ENCODE measurements at regions not wholly inside any gene's neighbourhood (a gene's known extent, or its start where the extent isn't known, plus 50 kb on each side); places are given as distances from the start of the nearest gene placed in this dataset.

DNA sequence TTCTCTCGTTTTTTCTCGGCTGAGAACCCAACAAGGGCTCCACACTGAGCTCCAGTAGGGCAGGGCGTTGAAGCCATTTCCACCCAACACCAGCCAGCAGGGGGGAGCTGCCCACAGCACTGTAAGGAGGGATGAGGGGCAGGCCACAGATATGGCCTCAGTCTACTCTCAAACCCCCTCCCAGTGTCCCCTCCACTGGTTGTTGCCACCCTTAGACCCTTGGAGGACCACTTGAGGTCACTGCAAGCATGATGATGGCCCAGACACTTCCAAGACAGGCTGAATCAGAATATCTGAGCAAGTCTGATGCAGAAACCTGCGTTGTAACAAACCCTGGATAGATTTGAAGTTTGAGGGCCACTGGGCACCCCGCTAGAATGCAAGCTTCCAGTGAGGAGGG is 217.0 kb upstream of the CST7 start:
- TF ChIP-seq EP300 (IDR thresholded peaks at IDR 0.05; ENCODE audit: low read depth) (no peak), CTCF (IDR thresholded peaks at IDR 0.05) (no peak), POLR2A (IDR thresholded peaks at IDR 0.05) (no peak), POLR2AphosphoS5 (IDR thresholded peaks at IDR 0.05) (no peak)
- intact Hi-C loops (cut with DNase I; ENCODE audit: low total_unique reads) (no loop called here), in situ Hi-C loops (cut with MboI; ENCODE audit: low pct_ligation_motif_present in 1 of 4, low pct_unique_long_range_greater_than_20kb in 1 of 4, low sequenced_read_pairs in 3 of 4) (no loop called here)

DNA sequence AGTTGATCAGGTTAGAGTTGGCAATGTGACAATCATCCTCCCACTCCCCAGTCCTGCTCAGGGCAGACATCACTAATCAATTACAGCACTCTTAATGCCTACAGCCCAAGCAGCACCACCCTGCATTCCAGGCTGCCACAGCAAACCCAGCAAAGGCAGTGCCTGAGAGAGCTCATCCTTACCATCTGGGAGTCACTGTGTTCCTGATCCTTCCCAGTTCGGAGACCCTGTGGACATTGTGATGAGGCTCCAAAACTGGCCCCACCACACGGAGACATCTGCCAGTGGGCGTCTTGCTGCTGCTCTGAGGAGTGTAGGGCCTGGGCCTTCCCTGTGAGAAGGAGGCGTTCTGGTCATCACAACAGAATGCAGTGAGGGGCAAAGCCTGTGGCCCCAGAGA is 216.5 kb upstream of the CST7 start:
- H3K27ac ChIP-seq: no peak overlapping the region
- no peak overlapping the region for H3K4me3 ChIP-seq
- peaks cover 0 to 4% (median 0%) of the 10 kb centered on the region in 4 donors for H3K4me1 ChIP-seq
- TF ChIP-seq POLR2A (IDR thresholded peaks at IDR 0.05) (no peak), EP300 (IDR thresholded peaks at IDR 0.05; ENCODE audit: low read depth) (no peak), CTCF (IDR thresholded peaks at IDR 0.05) (no peak), POLR2AphosphoS5 (IDR thresholded peaks at IDR 0.05) (no peak)
- no peaks in the 10 kb centered on the region for H3K27me3 ChIP-seq
- H3K36me3 ChIP-seq: no peaks in the 10 kb centered on the region
- WGBS, 2 donors (ENCODE audit: low coverage in 1 of 2): 95% methylated on average over 4 of the region's 4 CpGs; no CpG with 5 or more reads in 1 of the 2 donors
- in situ Hi-C loops (cut with MboI; ENCODE audit: low pct_ligation_motif_present in 1 of 4, low pct_unique_long_range_greater_than_20kb in 1 of 4, low sequenced_read_pairs in 3 of 4): no loop called here
- intact Hi-C loops (cut with DNase I; ENCODE audit: low total_unique reads): no loop called here
- DNase-seq: no peak
- no peaks in the 10 kb centered on the region for H3K9me3 ChIP-seq

More for the DNA sequence above, 217.0 kb upstream of the CST7 start:
- Histone ChIP-seq H3K27me3 (no peaks in the 10 kb centered on the region), H3K9me3 (no peaks in the 10 kb centered on the region), H3K4me3 (no peak overlapping the region), H3K4me1 (peaks cover 0 to 4% (median 0%) of the 10 kb centered on the region in 4 donors), H3K27ac (no peak overlapping the region), H3K36me3 (no peaks in the 10 kb centered on the region)
- DNase-seq: no peak
- 82 to 84% methylated on average over 3 to 5 of the region's 5 CpGs for WGBS, 2 donors (ENCODE audit: low coverage in 1 of 2)

DNA sequence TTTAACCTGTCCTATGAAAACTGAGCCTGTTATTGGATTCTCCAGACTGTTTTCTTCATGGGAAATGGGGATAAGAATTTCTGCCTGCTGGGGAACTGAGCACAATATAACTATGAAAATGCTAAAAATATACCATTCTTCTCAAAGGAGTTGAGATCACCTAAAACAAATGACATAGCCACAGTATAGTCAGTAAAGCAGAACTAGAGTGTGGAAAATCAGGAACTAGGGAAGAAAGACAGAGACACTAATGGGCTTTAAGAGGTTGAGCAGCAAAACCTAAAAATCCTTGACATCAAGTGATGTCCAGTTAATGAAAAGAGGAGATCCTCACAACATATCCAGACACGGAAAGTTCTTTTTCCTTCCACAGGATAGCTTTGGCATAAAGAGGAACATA is 215.7 kb upstream of the CST7 start:
- 85 to 100% methylated on average over 1 of the region's 1 CpG for WGBS, 2 donors (ENCODE audit: low coverage in 1 of 2)
- DNase-seq: no peak
- in situ Hi-C loops (cut with MboI; ENCODE audit: low pct_ligation_motif_present in 1 of 4, low pct_unique_long_range_greater_than_20kb in 1 of 4, low sequenced_read_pairs in 3 of 4) (no loop called here), intact Hi-C loops (cut with DNase I; ENCODE audit: low total_unique reads) (no loop called here)
- no peaks in the 10 kb centered on the region for H3K36me3 ChIP-seq
- TF ChIP-seq CTCF (IDR thresholded peaks at IDR 0.05) (no peak), POLR2A (IDR thresholded peaks at IDR 0.05) (no peak), EP300 (IDR thresholded peaks at IDR 0.05; ENCODE audit: low read depth) (no peak), POLR2AphosphoS5 (IDR thresholded peaks at IDR 0.05) (no peak)
- no peaks in the 10 kb centered on the region for H3K27me3 ChIP-seq
- no peak overlapping the region for H3K27ac ChIP-seq
- no peaks in the 10 kb centered on the region for H3K9me3 ChIP-seq
- H3K4me1 ChIP-seq: peaks cover 0 to 4% (median 0%) of the 10 kb centered on the region in 4 donors
- no peak overlapping the region for H3K4me3 ChIP-seq

GRCh38 chr20:24734139-24734538 is 214.9 kb upstream of the CST7 start:
- 87% methylated on average over 4 of the region's 10 CpGs; no CpG with 5 or more reads in 1 of the 2 donors for WGBS, 2 donors (ENCODE audit: low coverage in 1 of 2)

More at GRCh38 chr20:24734139-24734538, 214.9 kb upstream of the CST7 start:
- TF ChIP-seq EP300 (IDR thresholded peaks at IDR 0.05; ENCODE audit: low read depth) (no peak), CTCF (IDR thresholded peaks at IDR 0.05) (no peak), POLR2AphosphoS5 (IDR thresholded peaks at IDR 0.05) (no peak), POLR2A (IDR thresholded peaks at IDR 0.05) (no peak)
- Histone ChIP-seq H3K27me3 (no peaks in the 10 kb centered on the region), H3K27ac (no peak overlapping the region), H3K9me3 (no peaks in the 10 kb centered on the region), H3K4me3 (no peak overlapping the region), H3K36me3 (no peaks in the 10 kb centered on the region), H3K4me1 (peaks cover 0 to 4% (median 0%) of the 10 kb centered on the region in 4 donors)
- intact Hi-C loops (cut with DNase I; ENCODE audit: low total_unique reads) (no loop called here), in situ Hi-C loops (cut with MboI; ENCODE audit: low pct_ligation_motif_present in 1 of 4, low pct_unique_long_range_greater_than_20kb in 1 of 4, low sequenced_read_pairs in 3 of 4) (no loop called here)
- DNase-seq: no peak

All from transverse colon (tissue), 4 donors.